Calu3 (cell line): ENCODE measurements at regions not wholly inside any gene's neighbourhood (a gene's known extent, or its start where the extent isn't known, plus 50 kb on each side); places are given as distances from the start of the nearest gene placed in this dataset.
"Not testable (repeated sequence)": the region's sequence is repeated elsewhere in the genome, so short reads cannot be mapped to it uniquely, and the experiment has no call there.

Experiments used
- BruUV-seq: library from RNA; stranded (reverse); fragments of 400-500 nt; replicated peaks from 2 replicates; lab custom pipeline; 2021; lab: Mats Ljungman, UMichigan
- CTCF ChIA-PET: fragments of 300-600 bp; sonication (Branson Sonifier 250); formaldehyde crosslinking; loops from one replicate; lab custom pipeline; 2022; ENCODE audit warnings: antibody characterized with exemption; lab: Charles Lee
- DNase-seq: peaks from one replicate; pipeline ENCODE4 v3.0.0; 2022
- H3K27ac Mint-ChIP-seq: one replicate; pipeline ENCODE4 v1.8.0; 2022; ENCODE audit warnings: mixed read lengths; ENCODE audit not compliant: unreplicated experiment
- H3K27me3 Mint-ChIP-seq: one replicate; pipeline ENCODE4 v1.8.0; 2022; ENCODE audit warnings: mixed read lengths; ENCODE audit not compliant: unreplicated experiment
- H3K36me3 Mint-ChIP-seq: one replicate; pipeline ENCODE4 v1.8.0; 2022; ENCODE audit warnings: mild to moderate bottlenecking, moderate library complexity, mixed read lengths; ENCODE audit not compliant: insufficient read depth, unreplicated experiment
- H3K4me1 Mint-ChIP-seq: one replicate; pipeline ENCODE4 v1.8.0; 2022; ENCODE audit warnings: mild to moderate bottlenecking, low read depth, mixed read lengths; ENCODE audit not compliant: unreplicated experiment
- H3K4me3 Mint-ChIP-seq: one replicate; pipeline ENCODE4 v1.8.0; 2022; ENCODE audit warnings: mild to moderate bottlenecking, low read depth, moderate library complexity, mixed read lengths; ENCODE audit not compliant: unreplicated experiment
- H3K9me3 Mint-ChIP-seq: one replicate; pipeline ENCODE4 v1.8.0; 2022; ENCODE audit warnings: low read depth, mixed read lengths; ENCODE audit not compliant: unreplicated experiment
- intact Hi-C: fragments of 100-400 bp; cut with micrococcal nuclease; formaldehyde crosslinking; loops from one replicate; pipeline ENCODE4 v1.10.0; 2022; ENCODE audit not compliant: unreplicated experiment

DNA sequence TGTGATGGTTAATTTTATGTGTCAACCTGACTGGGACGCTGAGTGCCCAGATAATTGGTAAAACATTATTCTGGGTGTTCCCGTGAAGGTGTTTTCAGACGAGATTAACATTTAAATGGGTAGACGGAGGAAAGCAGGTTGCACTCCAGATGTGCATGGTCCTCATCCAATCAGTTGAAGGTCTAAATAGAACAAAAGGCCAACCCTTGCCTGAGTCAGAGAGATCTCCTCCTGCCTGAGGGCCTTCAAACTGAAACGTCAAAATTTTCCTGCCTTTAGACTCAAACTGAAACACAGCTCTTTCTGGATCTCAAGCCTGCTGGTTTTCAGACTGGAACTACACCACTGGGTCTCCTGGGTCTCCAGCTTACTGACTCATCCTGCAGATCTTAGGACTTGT, 73.5 kb downstream of the NPIPA8 start:
- CTCF ChIA-PET, H3K4me1 Mint-ChIP-seq, H3K9me3 Mint-ChIP-seq, BruUV-seq, DNase-seq, H3K27ac Mint-ChIP-seq, H3K4me3 Mint-ChIP-seq, H3K27me3 Mint-ChIP-seq, H3K36me3 Mint-ChIP-seq, intact Hi-C loops: not testable (repeated sequence)

- H3K36me3 Mint-ChIP-seq, intact Hi-C loops, BruUV-seq, H3K27me3 Mint-ChIP-seq, DNase-seq, H3K9me3 Mint-ChIP-seq, CTCF ChIA-PET, H3K4me3 Mint-ChIP-seq, H3K27ac Mint-ChIP-seq, H3K4me1 Mint-ChIP-seq: not testable (repeated sequence)
These were observed 74.7 kb downstream of the NPIPA8 start for GRCh38 chr16:18261848-18262247.

GRCh38 chr16:18259496-18260176, 76.9 kb downstream of the NPIPA8 start:
- DNase-seq, BruUV-seq, H3K4me1 Mint-ChIP-seq, H3K9me3 Mint-ChIP-seq, intact Hi-C loops, H3K27me3 Mint-ChIP-seq, CTCF ChIA-PET, H3K27ac Mint-ChIP-seq, H3K36me3 Mint-ChIP-seq, H3K4me3 Mint-ChIP-seq: not testable (repeated sequence)

DNA sequence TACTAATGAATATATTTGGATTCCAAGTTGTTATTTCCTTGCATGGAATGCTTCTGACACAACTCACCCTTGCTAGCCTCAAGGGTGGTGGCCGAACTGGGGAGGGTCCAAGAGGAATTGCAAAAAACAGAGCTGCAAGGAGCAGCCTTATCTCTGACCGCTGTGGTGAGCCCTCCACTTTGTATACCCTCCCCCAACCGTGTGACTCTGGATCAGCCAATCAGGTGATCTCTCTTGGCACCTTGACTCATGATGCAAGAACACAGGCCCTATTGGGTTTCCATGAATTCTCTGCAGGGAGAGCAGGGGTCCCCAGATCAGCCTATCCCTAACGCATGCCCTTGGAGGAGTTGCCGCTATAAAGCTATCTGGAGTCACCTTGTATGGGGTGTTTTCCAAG, 83.6 kb downstream of the NPIPA8 start:
- H3K4me3 Mint-ChIP-seq, H3K36me3 Mint-ChIP-seq, H3K27ac Mint-ChIP-seq, H3K9me3 Mint-ChIP-seq, CTCF ChIA-PET, H3K27me3 Mint-ChIP-seq, BruUV-seq, DNase-seq, H3K4me1 Mint-ChIP-seq, intact Hi-C loops: not testable (repeated sequence)

- BruUV-seq, H3K36me3 Mint-ChIP-seq, H3K27ac Mint-ChIP-seq, H3K27me3 Mint-ChIP-seq, CTCF ChIA-PET, H3K4me3 Mint-ChIP-seq, DNase-seq, H3K9me3 Mint-ChIP-seq, intact Hi-C loops, H3K4me1 Mint-ChIP-seq: not testable (repeated sequence)
These were observed 106.0 kb downstream of the NPIPA8 start for GRCh38 chr16:18230505-18230904.

DNA sequence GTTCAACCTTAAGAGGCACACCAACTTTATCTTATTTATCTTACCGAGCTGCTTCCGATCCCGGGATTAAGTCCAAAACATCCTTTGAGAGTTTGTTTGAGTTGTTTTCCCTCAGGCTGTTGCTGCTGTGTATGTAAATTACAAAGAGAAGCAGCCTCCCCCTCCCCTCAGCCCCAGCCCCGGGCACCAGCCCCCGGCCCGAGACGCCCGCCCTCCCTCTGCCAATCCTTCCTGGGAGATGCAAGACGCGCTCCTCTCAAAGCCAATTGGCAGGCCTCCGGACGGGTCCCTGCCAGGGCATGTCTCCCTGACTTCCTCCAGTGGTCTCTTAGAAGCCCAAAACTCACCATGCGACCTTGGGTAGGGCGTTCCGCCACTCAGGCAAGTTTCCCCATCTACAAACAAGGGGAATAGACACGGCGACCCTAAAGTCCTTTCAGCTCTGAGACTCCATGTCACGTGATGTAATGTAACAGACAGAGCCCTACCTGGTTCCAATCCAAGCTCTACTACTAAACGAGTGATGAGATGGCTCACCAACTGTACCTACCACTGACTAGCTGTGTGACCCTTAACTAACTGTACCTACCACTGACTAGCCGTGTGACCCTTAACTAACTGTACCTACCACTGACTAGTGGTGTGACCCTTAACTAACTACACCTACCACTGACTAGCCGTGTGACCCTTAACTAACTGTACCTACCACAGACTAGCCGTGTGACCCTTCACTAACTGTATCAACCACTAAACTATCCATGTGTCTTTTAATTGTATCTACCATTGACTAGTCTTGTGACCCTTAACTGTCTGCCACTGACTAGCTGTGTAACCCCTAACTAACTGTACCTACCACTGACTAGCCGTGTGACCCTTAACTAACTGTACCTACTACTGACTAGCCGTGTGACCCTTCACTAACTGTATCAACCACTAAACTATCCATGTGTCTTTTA, 114.2 kb downstream of the NPIPA8 start:
- BruUV-seq, CTCF ChIA-PET, H3K4me1 Mint-ChIP-seq, DNase-seq, H3K27me3 Mint-ChIP-seq, H3K27ac Mint-ChIP-seq, H3K4me3 Mint-ChIP-seq, H3K9me3 Mint-ChIP-seq, H3K36me3 Mint-ChIP-seq, intact Hi-C loops: not testable (repeated sequence)

- H3K27me3 Mint-ChIP-seq, H3K9me3 Mint-ChIP-seq, CTCF ChIA-PET, H3K4me3 Mint-ChIP-seq, intact Hi-C loops, H3K4me1 Mint-ChIP-seq, DNase-seq, H3K36me3 Mint-ChIP-seq, H3K27ac Mint-ChIP-seq, BruUV-seq: not testable (repeated sequence)
These were observed 118.8 kb downstream of the NPIPA8 start for GRCh38 chr16:18217741-18218140.

- H3K36me3 Mint-ChIP-seq, BruUV-seq, DNase-seq, H3K9me3 Mint-ChIP-seq, H3K27me3 Mint-ChIP-seq, H3K27ac Mint-ChIP-seq, H3K4me1 Mint-ChIP-seq, CTCF ChIA-PET, intact Hi-C loops, H3K4me3 Mint-ChIP-seq: not testable (repeated sequence)
These were observed 119.7 kb downstream of the NPIPA8 start for GRCh38 chr16:18216814-18217213.

DNA sequence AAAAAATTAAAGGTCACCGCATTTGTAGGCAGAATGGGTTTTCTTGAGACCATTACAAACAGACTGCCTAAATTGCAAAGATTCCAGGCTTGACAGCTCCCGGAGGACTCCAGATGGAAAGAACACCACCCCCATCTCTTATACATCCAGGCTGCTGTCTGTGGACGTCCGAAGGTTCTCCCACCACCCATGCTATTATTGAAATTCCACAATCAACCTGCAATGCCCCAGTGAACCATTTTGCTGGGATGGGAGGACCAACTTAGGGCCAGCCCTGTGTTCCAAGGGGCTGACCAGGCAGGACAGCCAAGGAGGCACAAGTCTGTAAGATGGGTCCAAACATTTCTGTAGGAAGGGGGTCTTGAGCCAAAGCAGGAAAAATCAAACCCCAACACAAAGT, 122.7 kb downstream of the NPIPA8 start:
- H3K4me1 Mint-ChIP-seq, CTCF ChIA-PET: not testable (repeated sequence)

DNA sequence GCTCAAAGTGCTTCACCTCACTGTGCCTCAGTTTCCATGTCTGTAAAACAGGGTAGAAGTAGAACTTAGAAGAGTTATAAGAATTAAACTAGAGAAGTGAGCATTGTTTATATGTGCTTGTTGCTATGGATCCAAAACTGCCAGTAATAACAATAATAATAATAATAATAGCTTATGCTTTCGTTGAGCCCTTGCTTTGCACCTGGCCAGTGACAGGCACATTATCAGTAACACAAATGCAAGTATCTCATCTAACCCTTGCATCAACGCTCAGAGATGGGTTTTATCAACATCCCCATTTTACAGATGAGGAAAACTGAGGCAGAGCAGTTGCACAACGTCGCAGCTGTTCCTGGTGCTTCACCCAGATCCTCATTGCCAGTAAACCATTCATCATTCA, 125.0 kb downstream of the NPIPA8 start:
- H3K27ac Mint-ChIP-seq, BruUV-seq, H3K4me1 Mint-ChIP-seq, H3K27me3 Mint-ChIP-seq, intact Hi-C loops, H3K9me3 Mint-ChIP-seq, DNase-seq, H3K4me3 Mint-ChIP-seq, H3K36me3 Mint-ChIP-seq, CTCF ChIA-PET: not testable (repeated sequence)

More for the DNA sequence above, 122.7 kb downstream of the NPIPA8 start:
- BruUV-seq, H3K27ac Mint-ChIP-seq, H3K36me3 Mint-ChIP-seq, intact Hi-C loops, H3K27me3 Mint-ChIP-seq, H3K4me3 Mint-ChIP-seq, H3K9me3 Mint-ChIP-seq: not testable (repeated sequence)
- DNase-seq, result peak; percentile 2
